Stimulated activated naive B cell treated with anti-CD40 and anti-IgM and Interleukin-4, amounts not matched to agents 10 μg/mL and 1 μg/mL and 100 μg/mL, for 72 hours (primary cell): ENCODE measurements at regions not wholly inside any gene's neighbourhood (a gene's known extent, or its start where the extent isn't known, plus 50 kb on each side); places are given as distances from the start of the nearest gene placed in this dataset.
A peak's percentile ranks its signal among the peaks of the same experiment; 100 is the strongest.
"Not testable (repeated sequence)": the region's sequence is repeated elsewhere in the genome, so short reads cannot be mapped to it uniquely, and the experiment has no call there.

Experiments used
- ATAC-seq, 2 donors: fragments of 150-1000 bp; cut with Tn5 transposase; replicated peaks; 2 replicates each; pipeline ENCODE4 v1.10.0; 2021; ENCODE audit warnings: moderate library complexity in 1 of 2
- DNase-seq: peaks from one replicate; pipeline ENCODE4 v3.0.0; 2021
- H3K27ac Mint-ChIP-seq: one replicate; pipeline ENCODE4 v1.8.0; 2022; ENCODE audit warnings: mild to moderate bottlenecking, mixed read lengths
- H3K27me3 Mint-ChIP-seq, 2 donors: one replicate each; pipeline ENCODE4 v1.8.0; 2022; ENCODE audit warnings: mixed read lengths in 2 of 2
- H3K36me3 Mint-ChIP-seq, 2 donors: one replicate each; pipeline ENCODE4 v1.8.0; 2022; ENCODE audit warnings: mixed read lengths in 2 of 2, mild to moderate bottlenecking in 1 of 2
- H3K4me1 Mint-ChIP-seq, 2 donors: one replicate each; pipeline ENCODE4 v1.8.0; 2022; ENCODE audit warnings: mixed read lengths in 2 of 2, mild to moderate bottlenecking in 1 of 2
- H3K4me3 Mint-ChIP-seq, 2 donors: one replicate each; pipeline ENCODE4 v1.8.0; 2022; ENCODE audit warnings: mild to moderate bottlenecking in 2 of 2, mixed read lengths in 2 of 2, moderate library complexity in 1 of 2
- H3K9me3 Mint-ChIP-seq, 2 donors: one replicate each; pipeline ENCODE4 v1.8.0; 2022; ENCODE audit warnings: mixed read lengths in 2 of 2, mild to moderate bottlenecking in 1 of 2

DNA sequence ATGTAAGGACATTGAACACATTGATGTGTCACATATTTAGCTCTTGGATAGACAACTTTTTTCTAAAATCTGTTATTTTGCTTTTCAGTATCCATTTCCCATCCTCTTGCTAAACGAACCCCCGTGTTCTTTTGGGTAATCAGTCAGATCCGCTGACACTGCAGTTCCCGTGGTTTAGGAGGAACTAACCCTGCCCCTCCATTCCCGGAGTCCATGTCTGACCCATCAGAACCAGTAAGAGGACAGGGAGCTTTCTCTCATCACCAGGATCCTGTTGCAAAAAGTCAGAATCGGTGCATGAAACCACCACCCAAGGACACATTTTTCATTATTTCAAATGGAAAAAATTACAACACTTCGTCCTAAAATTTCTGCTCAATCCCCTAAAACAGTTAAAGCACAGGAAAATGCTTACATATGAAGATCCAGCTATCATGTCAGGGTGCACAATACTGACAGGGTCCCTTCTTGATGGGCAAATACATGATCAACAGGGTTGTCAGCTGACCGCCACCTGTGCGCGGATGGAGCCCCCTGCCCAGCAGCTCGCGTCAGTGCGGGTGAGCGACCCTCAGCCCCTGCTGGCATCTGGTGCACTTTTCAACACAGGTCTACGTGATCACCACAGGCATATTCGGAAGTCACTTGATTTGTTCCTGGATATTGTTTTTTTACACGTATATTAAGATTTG lies 276.8 kb downstream of the ADGRD1 start:
- DNase-seq (no peak), ATAC-seq (no peak)
- no peak overlapping the region for H3K4me3 Mint-ChIP-seq
- H3K36me3 Mint-ChIP-seq: no peaks in the 10 kb centered on the region
- peaks cover 10 to 16% of the 10 kb centered on the region in 2 donors for H3K4me1 Mint-ChIP-seq
- H3K27ac Mint-ChIP-seq: no peak overlapping the region
- H3K27me3 Mint-ChIP-seq: peaks cover 22 to 32% of the 10 kb centered on the region in 2 donors
- peaks cover 0 to 4% of the 10 kb centered on the region in 2 donors for H3K9me3 Mint-ChIP-seq

DNA sequence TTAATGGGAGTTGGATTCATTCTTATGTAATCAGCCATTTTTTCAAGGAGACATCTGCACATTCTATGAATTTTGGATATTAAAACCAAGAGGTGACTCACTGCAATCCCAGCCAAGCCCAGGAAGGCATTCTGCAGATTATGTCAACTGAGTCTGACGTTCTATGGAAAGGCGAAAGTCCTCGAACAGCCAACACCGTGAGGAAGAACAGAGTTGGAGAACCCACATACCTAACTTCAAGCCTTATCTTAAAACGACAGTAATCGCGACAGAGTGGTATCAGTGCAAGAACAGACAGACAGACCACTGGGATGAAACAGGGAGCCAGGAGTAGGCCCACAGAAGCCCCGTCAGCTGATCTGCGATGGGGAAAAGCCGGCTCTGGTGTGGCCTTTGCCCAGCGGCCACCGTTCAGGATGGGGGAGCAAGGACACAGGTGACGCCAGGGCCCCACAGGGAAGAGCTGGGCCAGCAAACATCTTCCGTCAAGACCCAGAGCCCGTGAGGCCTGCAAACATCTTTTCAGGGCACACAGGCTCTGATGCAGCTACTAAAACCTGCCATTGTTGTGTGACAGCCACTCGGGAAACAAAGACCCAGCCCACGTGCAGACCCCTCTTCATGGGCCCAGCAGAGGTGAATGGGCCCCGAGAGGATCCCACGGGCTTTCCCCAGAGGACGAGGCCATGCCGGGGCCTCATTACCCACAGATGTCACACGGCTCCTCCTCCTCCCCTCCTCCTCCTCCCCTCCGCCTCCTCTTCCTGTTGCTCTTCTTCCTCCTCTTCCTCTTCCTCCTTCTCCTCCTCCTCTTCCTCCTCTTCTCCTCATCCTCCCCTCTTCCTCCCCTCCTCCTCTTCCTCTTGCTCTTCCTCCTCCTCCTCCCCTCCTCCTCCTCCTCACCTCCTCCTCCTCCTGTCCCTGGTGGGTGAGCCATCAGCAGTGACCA lies 277.6 kb downstream of the ADGRD1 start:
- H3K4me1 Mint-ChIP-seq: peaks cover 10 to 16% of the 10 kb centered on the region in 2 donors
- peaks cover 22 to 36% of the 10 kb centered on the region in 2 donors for H3K27me3 Mint-ChIP-seq
- ATAC-seq (no peak), DNase-seq (no peak)
- H3K27ac Mint-ChIP-seq: no peak overlapping the region
- no peak overlapping the region for H3K4me3 Mint-ChIP-seq
- H3K36me3 Mint-ChIP-seq: no peaks in the 10 kb centered on the region
- peaks cover 0 to 4% of the 10 kb centered on the region in 2 donors for H3K9me3 Mint-ChIP-seq

DNA sequence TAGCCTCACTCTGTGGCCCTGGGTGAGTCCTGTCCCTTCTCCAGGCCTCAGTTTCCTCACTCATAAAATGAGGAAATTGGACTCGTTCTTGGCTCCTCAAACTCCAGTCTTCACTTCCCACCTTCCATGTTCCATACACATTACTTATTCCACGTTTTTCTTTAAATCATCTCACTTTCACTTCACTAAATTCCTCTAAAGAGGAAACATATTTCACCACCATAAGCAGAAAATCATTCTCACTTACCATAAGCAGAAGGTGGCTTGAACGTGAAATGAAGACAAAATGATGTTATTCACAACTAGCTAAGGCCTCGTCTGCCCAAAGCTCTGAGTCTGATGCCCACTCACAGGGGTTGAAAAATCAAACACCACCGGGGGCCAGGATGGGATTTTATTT lies 278.3 kb downstream of the ADGRD1 start:
- Mint-ChIP-seq H3K4me1 (peaks cover 10 to 16% of the 10 kb centered on the region in 2 donors), H3K27ac (no peak overlapping the region), H3K9me3 (peaks cover 0 to 4% of the 10 kb centered on the region in 2 donors), H3K4me3 (no peak overlapping the region), H3K27me3 (peaks cover 22 to 36% of the 10 kb centered on the region in 2 donors), H3K36me3 (no peaks in the 10 kb centered on the region)
- ATAC-seq: no peak
- DNase-seq: no peak

DNA sequence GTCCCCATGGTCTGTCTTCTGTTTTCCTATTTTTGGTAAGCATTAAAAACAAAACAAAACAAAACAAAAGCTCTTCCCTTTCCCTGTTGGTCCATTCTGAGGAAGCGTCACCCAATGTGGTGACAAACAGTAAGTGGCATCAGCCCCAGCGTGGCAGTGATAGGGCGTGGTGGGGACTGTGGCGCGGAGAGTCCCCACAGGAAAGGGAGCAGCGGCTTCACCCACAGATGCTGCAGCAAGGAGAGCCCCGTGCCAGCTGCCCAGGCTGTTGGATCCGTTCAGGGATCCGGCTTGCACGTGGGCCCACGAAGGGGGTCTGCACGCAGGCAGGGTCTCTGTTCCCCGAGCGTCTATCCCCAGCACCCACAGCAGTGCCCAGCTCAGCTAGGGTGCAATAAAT lies 279.2 kb downstream of the ADGRD1 start:
- ATAC-seq, H3K27ac Mint-ChIP-seq, DNase-seq, H3K9me3 Mint-ChIP-seq, H3K36me3 Mint-ChIP-seq, H3K4me3 Mint-ChIP-seq: not testable (repeated sequence)
- Mint-ChIP-seq H3K27me3 (peaks cover 18 to 33% of the 10 kb centered on the region in 2 donors), H3K4me1 (peaks cover 10 to 16% of the 10 kb centered on the region in 2 donors)

DNA sequence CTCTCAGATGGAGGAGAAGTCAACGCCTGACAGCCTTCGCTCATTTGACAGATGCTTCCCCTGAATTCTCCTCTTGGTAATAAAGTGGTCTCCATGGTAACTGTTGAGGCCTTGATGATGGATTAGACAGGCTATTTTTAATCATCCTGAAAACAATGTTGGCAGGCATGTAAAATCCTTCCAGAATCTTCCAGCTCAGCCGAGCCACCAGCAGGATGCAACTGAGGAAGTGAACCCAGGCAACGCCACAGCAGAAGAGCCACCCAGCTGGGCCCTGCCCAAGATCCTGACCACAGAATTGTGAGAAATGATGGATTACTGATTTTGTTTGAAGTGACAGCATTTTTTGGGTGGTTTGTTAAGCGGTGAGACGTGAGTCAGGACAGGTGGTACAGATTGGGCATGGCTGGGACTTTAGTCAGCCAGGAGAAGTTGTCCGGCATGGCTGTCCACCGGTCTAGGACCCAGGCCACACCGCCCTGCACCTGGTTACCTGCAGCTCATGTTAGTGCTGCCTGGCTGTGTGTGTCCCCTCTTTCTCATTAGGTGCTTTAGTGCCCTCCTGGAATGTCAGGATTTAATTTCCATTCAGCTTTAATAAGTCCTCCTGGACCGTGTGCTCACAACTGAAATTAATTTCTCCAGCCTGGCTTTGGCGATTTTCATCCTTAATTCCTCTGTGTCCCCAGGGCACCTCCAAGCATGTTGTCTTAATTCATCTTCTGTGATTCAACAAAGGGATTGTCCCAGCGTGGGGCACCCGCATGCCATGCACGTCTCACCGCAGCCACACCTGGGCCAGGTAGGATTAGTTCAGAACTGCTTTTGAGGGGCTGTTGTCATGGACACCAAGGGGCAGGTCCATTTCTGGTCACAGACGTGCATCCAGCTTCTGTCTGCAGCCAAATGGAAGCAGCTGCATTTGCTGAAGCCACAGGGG lies 280.4 kb downstream of the ADGRD1 start:
- not testable (repeated sequence) for H3K36me3 Mint-ChIP-seq, H3K4me3 Mint-ChIP-seq, ATAC-seq, H3K27ac Mint-ChIP-seq, DNase-seq, H3K9me3 Mint-ChIP-seq
- H3K4me1 Mint-ChIP-seq: peaks cover 17 to 25% of the 10 kb centered on the region in 2 donors
- peaks cover 13 to 25% of the 10 kb centered on the region in 2 donors for H3K27me3 Mint-ChIP-seq

DNA sequence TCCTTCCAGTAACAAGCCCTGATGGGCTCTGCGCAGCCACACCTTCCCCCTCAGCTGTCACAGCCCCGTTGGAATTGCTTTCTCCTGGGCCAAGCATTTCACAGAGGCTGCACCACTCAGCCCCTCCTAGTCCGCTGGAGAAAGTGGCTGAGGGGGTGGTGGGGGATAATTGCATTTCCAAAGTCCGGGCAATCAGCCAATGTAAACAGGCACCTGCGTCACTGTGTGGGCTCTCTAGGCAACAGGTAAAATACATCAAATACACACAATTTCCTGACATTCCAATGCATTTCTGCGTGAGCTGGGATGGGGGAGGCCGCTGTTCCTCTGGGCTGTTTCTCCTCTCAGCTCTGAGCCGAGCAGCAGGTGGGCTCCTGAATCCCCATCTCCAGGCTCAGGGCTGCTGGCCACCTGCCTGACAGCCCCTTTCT lies 281.1 kb downstream of the ADGRD1 start:
- not testable (repeated sequence) for ATAC-seq, H3K27ac Mint-ChIP-seq, DNase-seq, H3K4me3 Mint-ChIP-seq, H3K36me3 Mint-ChIP-seq, H3K9me3 Mint-ChIP-seq
- H3K27me3 Mint-ChIP-seq: peaks cover 10 to 19% of the 10 kb centered on the region in 2 donors
- peaks cover 21 to 30% of the 10 kb centered on the region in 2 donors for H3K4me1 Mint-ChIP-seq

DNA sequence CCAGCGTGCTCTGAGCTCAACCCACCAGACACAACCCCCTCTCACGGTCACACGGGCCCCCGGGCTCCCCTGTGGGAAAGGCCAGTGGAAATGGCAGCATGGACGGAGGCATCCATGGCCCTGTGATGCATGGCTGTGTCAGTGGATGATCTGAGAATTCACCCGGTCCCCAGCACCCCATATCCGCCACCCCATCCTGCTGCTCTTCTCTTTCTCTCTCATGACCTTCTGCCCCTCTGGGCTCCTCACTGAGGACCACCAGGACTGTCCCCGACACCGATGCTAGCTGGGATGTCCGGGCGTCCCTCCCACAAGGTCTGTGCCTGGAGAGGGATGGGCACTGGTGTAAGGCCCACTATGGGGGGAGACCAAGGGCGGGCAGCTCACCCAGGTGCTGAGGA lies 282.2 kb downstream of the ADGRD1 start:
- no peak overlapping the region for H3K27ac Mint-ChIP-seq
- H3K27me3 Mint-ChIP-seq: peaks cover 0 to 10% of the 10 kb centered on the region in 2 donors

DNA sequence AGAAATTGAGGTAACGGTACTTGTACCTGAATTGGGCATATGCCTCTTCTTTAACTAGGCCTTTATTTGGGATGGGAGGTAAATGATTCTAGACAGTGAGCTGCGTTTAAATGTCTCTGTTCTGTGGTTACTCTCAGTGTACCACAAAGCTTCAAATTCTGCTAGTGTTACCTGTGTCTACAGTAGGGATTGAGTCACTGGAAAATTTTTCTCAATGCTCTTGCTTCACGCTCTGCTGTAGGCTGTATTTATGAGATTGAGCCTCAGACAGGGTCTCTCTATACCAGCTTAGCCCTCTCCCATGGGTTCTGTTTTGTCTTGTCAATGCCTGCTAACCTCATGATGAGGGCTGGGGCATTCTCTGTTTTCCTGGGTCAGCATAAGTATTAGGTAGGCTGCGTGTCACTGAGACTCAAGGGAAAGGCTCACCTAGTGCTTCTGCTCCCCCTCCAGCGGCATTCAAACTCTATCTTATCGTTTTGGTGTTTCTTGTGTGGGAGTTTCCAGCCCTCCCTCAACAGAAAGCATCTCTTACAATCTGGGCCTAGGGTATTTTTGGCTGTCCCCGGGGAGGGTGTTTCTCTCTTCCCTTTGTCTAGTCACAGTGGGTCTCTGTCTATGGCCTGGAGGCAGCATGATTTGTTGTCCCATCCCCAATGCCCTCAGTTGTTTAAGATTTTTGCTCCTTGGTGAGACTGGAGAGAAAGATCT lies 285.8 kb downstream of the ADGRD1 start:
- ATAC-seq (peak; percentile 90 to 91), DNase-seq (peak; percentile 72)
- Mint-ChIP-seq H3K9me3 (peaks cover 4 to 7% of the 10 kb centered on the region in 2 donors), H3K27me3 (peaks cover 0 to 7% of the 10 kb centered on the region in 2 donors), H3K4me1 (peaks cover 21 to 23% of the 10 kb centered on the region in 2 donors), H3K36me3 (no peaks in the 10 kb centered on the region), H3K4me3 (peak overlapping the region; percentile 55 to 59), H3K27ac (peak overlapping the region; percentile 94)

More for the DNA sequence above, 282.2 kb downstream of the ADGRD1 start:
- H3K4me3 Mint-ChIP-seq: no peak overlapping the region
- peaks cover 0 to 4% of the 10 kb centered on the region in 2 donors for H3K9me3 Mint-ChIP-seq
- H3K36me3 Mint-ChIP-seq: no peaks in the 10 kb centered on the region
- DNase-seq (no peak), ATAC-seq (no peak)
- peaks cover 23 to 29% of the 10 kb centered on the region in 2 donors for H3K4me1 Mint-ChIP-seq

DNA sequence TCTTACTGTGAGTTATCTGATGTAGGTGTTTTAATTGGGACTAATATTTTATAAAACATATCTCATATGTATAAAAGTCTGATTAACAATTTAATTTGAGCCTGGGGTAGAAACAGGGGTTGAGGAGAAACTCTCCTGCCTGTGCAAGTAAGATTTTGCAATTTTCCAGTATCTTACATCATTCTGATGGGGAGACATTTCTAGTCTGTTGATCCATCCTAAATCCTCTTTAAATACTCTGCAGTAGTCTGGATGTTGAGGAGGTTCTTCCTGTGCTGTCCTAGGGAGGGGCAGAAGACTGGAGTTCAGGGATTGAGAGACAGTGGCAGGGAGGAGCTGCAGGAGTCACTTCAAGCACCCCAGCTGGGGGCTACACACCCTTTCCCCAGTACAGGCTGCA lies 287.8 kb downstream of the ADGRD1 start:
- Mint-ChIP-seq H3K27me3 (peaks cover 0 to 4% of the 10 kb centered on the region in 2 donors), H3K36me3 (no peaks in the 10 kb centered on the region), H3K9me3 (peaks cover 4 to 7% of the 10 kb centered on the region in 2 donors), H3K4me1 (peaks cover 21 to 23% of the 10 kb centered on the region in 2 donors), H3K4me3 (no peak overlapping the region), H3K27ac (no peak overlapping the region)
- no peak for ATAC-seq
- DNase-seq: no peak

DNA sequence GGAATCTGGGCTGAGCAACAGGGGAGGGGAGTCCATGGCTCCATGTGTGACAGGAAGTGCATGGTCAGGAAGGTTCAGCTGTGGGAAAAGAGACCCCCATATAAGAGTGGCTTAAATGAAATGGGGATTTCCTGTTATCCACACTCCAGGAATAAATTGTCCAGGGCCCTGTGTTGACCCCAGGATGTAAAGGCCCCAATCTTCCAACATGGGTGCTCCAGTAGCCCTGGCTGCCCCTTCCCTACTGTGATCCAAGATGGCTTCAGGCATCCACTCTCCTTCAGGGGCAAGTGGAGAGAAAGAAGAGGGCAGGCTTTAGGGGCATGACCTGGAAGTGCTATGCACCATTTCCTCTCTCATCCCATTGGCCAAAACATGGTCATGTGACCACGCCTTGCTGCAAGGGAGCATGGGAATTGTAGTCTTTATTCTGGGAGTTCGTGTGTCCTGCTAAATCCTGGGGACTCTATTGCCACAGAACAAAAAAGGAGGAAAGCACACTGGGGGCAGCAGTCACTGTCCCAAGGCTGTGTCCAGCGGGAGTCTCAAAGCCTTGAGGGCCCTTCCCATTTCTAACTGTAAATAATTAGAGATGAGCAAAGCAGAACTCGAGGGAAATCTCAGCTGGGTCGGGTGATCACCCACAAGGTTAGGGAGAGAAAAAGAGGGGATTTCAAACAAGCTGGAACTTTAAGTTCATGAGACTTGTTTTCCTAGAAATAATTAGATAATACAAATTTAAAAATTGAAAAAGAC lies 289.2 kb downstream of the ADGRD1 start:
- Mint-ChIP-seq H3K9me3 (peaks cover 4 to 7% of the 10 kb centered on the region in 2 donors), H3K27me3 (peaks cover 0 to 7% of the 10 kb centered on the region in 2 donors), H3K4me1 (peaks cover 21 to 23% of the 10 kb centered on the region in 2 donors), H3K4me3 (no peak overlapping the region), H3K27ac (peak overlapping the region; percentile 37), H3K36me3 (no peaks in the 10 kb centered on the region)
- peak; percentile 21 to 30 for ATAC-seq
- peak; percentile 39 for DNase-seq

DNA sequence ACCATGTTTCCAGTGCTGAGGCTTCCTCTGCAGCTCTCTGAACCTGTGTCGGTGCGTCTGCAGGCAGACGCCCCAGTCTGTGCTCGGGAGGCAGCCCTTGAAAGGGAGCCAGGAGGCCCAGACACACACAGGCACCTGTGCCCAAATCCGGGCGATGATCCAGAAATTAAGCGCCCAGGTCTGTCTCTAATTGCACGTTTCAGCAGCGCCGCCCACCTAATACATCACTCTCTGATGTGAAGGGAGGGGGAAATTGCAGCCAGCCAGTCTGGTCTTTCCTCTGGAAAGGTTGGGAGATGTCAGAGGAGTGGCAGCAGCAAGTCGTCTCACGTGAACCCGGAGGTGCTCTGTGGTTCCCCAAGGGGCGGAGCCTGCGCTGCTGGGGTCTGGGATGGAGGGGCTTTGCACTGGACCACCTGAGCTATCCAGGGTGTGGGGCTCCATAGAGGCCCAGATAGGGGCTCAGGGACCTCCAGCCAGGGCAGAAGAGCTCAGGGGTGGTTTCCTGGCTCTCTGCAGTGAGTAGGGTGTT lies 290.5 kb downstream of the ADGRD1 start:
- H3K36me3 Mint-ChIP-seq, DNase-seq, ATAC-seq, H3K4me3 Mint-ChIP-seq, H3K9me3 Mint-ChIP-seq, H3K27ac Mint-ChIP-seq: not testable (repeated sequence)
- Mint-ChIP-seq H3K27me3 (peaks cover 5 to 14% of the 10 kb centered on the region in 2 donors), H3K4me1 (peaks cover 12 to 13% of the 10 kb centered on the region in 2 donors)

DNA sequence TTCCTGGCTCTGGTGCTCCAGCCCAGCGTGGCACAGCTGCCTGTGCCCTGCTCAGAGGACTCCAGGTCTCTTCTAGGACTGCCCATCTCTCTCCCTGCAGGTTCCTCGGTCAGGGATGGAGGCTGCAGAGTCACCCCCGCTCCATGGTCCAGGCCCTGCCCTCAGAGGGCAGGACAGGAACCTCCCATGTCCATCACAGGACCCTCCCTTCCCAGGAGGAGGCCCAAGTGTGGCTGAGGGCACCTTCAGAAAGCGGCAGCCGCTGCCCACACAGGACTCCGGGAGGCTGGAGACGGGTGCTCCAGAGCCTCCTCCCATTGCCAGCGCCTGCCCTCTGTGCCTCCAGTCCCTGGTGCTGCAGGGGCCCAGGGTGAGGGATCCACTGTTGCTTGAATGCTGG lies 291.5 kb downstream of the ADGRD1 start:
- not testable (repeated sequence) for DNase-seq, ATAC-seq, H3K36me3 Mint-ChIP-seq, H3K4me1 Mint-ChIP-seq, H3K27ac Mint-ChIP-seq, H3K9me3 Mint-ChIP-seq, H3K4me3 Mint-ChIP-seq
- H3K27me3 Mint-ChIP-seq: peaks cover 6 to 15% of the 10 kb centered on the region in 2 donors
